ENCODE measurements at regions not wholly inside any gene's neighbourhood (a gene's known extent, or its start where the extent isn't known, plus 50 kb on each side); places are given as distances from the start of the nearest gene placed in this dataset.

DNA sequence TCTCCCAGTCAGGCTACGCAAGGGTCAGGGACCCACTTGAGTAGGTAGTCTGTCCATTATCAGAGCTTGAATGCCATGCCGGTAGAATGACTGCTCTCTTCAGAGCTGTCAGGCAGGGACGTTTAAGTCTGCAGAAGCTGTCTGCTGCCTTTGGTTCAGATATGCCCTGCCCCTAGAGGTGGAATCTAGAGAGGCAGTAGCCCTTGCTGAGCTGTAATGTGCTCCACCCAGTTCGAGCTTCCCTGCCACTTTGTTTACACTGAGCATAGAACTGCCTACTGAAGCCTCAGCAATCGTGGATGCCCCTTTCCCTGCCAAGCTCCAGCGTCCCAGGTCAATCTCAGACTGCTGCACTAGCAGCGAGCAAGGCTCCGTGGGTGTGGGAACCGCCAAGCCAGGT lies 57.5 kb upstream of the SETMAR start:
- TF ChIP-seq, protein P1, sequence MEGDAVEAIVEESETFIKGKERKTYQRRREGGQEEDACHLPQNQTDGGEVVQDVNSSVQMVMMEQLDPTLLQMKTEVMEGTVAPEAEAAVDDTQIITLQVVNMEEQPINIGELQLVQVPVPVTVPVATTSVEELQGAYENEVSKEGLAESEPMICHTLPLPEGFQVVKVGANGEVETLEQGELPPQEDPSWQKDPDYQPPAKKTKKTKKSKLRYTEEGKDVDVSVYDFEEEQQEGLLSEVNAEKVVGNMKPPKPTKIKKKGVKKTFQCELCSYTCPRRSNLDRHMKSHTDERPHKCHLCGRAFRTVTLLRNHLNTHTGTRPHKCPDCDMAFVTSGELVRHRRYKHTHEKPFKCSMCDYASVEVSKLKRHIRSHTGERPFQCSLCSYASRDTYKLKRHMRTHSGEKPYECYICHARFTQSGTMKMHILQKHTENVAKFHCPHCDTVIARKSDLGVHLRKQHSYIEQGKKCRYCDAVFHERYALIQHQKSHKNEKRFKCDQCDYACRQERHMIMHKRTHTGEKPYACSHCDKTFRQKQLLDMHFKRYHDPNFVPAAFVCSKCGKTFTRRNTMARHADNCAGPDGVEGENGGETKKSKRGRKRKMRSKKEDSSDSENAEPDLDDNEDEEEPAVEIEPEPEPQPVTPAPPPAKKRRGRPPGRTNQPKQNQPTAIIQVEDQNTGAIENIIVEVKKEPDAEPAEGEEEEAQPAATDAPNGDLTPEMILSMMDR (IDR thresholded peaks at IDR 0.05; ENCODE audit: low read depth, low read length, missing input control) = no peak
- TF ChIP-seq YY1 (IDR thresholded peaks at IDR 0.05) = no peak
- TF ChIP-seq, protein P2, sequence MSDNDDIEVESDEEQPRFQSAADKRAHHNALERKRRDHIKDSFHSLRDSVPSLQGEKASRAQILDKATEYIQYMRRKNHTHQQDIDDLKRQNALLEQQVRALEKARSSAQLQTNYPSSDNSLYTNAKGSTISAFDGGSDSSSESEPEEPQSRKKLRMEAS (IDR thresholded peaks at IDR 0.05) = no peak
- TF ChIP-seq FOXA1 (IDR thresholded peaks at IDR 0.05) = no peak
- TF ChIP-seq, protein P3, sequence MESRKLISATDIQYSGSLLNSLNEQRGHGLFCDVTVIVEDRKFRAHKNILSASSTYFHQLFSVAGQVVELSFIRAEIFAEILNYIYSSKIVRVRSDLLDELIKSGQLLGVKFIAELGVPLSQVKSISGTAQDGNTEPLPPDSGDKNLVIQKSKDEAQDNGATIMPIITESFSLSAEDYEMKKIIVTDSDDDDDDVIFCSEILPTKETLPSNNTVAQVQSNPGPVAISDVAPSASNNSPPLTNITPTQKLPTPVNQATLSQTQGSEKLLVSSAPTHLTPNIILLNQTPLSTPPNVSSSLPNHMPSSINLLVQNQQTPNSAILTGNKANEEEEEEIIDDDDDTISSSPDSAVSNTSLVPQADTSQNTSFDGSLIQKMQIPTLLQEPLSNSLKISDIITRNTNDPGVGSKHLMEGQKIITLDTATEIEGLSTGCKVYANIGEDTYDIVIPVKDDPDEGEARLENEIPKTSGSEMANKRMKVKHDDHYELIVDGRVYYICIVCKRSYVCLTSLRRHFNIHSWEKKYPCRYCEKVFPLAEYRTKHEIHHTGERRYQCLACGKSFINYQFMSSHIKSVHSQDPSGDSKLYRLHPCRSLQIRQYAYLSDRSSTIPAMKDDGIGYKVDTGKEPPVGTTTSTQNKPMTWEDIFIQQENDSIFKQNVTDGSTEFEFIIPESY (IDR thresholded peaks at IDR 0.05) = no peak
